ENCODE measurements at regions not wholly inside any gene's neighbourhood (a gene's known extent, or its start where the extent isn't known, plus 50 kb on each side); places are given as distances from the start of the nearest gene placed in this dataset.

GRCh38 chr6:20338156-20338555 lies 63.5 kb upstream of the E2F3 start:
- TF ChIP-seq CTCF (IDR thresholded peaks at IDR 0.05): no peak
- no peak for TF ChIP-seq POLR2A (IDR thresholded peaks at IDR 0.05)

Data from heart left ventricle (tissue), 13 donors.